Body of pancreas (tissue), 4 donors: ENCODE measurements at regions not wholly inside any gene's neighbourhood (a gene's known extent, or its start where the extent isn't known, plus 50 kb on each side); places are given as distances from the start of the nearest gene placed in this dataset.
"Not testable (repeated sequence)": the region's sequence is repeated elsewhere in the genome, so short reads cannot be mapped to it uniquely, and the experiment has no call there.

Experiments
- POLR2A ChIP-seq, 3 donors: fragments of 450-650 bp; IDR thresholded peaks; one replicate each; pipeline ENCODE4 v1.6.1; 2016; ENCODE audit warnings: antibody characterized with exemption in 3 of 3, mild to moderate bottlenecking in 2 of 3
- TF ChIP-seq, protein P1 (sequence below), 7 experiments: fragments of 450-650 bp in 4 of 7; fragments of 200-600 bp in 3 of 7; sonication (generic) in 3 of 7; IDR thresholded peaks; one replicate each; pipeline ENCODE4 v1.5.1; 2016 to 2019; ENCODE audit warnings: antibody characterized with exemption in 7 of 7

- TF ChIP-seq POLR2A (IDR thresholded peaks at IDR 0.05): not testable (repeated sequence)
- TF ChIP-seq, protein P1, sequence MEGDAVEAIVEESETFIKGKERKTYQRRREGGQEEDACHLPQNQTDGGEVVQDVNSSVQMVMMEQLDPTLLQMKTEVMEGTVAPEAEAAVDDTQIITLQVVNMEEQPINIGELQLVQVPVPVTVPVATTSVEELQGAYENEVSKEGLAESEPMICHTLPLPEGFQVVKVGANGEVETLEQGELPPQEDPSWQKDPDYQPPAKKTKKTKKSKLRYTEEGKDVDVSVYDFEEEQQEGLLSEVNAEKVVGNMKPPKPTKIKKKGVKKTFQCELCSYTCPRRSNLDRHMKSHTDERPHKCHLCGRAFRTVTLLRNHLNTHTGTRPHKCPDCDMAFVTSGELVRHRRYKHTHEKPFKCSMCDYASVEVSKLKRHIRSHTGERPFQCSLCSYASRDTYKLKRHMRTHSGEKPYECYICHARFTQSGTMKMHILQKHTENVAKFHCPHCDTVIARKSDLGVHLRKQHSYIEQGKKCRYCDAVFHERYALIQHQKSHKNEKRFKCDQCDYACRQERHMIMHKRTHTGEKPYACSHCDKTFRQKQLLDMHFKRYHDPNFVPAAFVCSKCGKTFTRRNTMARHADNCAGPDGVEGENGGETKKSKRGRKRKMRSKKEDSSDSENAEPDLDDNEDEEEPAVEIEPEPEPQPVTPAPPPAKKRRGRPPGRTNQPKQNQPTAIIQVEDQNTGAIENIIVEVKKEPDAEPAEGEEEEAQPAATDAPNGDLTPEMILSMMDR (IDR thresholded peaks at IDR 0.05): not testable (repeated sequence)
Observed at GRCh38 chr4:118505491-118505890, 152.7 kb upstream of the PRSS12 start.
